Upper lobe of right lung (tissue), 1 donor: ENCODE measurements at regions not wholly inside any gene's neighbourhood (a gene's known extent, or its start where the extent isn't known, plus 50 kb on each side); places are given as distances from the start of the nearest gene placed in this dataset.
A peak's percentile ranks its signal among the peaks of the same experiment; 100 is the strongest.

ENCODE experiments used
- ATAC-seq: fragments of 200-7000 bp; cut with Tn5 transposase; one replicate; pipeline ENCODE4 v1.9.1; 2020; ENCODE audit warnings: mild to moderate bottlenecking, moderate library complexity
- DNase-seq: peaks from one replicate; pipeline ENCODE4 v3.0.0-alpha.2; 2020
- H3K27ac ChIP-seq: fragments of 200-600 bp; one replicate; pipeline ENCODE4 v1.8.0; 2022
- H3K27me3 ChIP-seq: fragments of 200-600 bp; one replicate; pipeline ENCODE4 v1.8.0; 2022; ENCODE audit warnings: mild to moderate bottlenecking
- H3K36me3 ChIP-seq: fragments of 200-600 bp; one replicate; pipeline ENCODE4 v1.8.0; 2022
- H3K4me1 ChIP-seq: fragments of 200-600 bp; one replicate; pipeline ENCODE4 v1.8.0; 2022
- H3K4me3 ChIP-seq: fragments of 200-600 bp; one replicate; pipeline ENCODE4 v1.8.0; 2022; ENCODE audit warnings: mild to moderate bottlenecking
- H3K9me3 ChIP-seq: fragments of 200-600 bp; one replicate; pipeline ENCODE4 v1.8.0; 2022
- CTCF ChIP-seq: fragments of 200-600 bp; IDR thresholded peaks from one replicate; pipeline ENCODE4 v1.8.0; 2022; ENCODE audit warnings: antibody characterized with exemption
- intact Hi-C: fragments of 100-400 bp; cut with DNase I; formaldehyde crosslinking; loops from one replicate; pipeline ENCODE4 v1.11.0; 2022
- donor health status: DM: no; HTN: yes; CAD: no; lungs with severe emphysema.

DNA sequence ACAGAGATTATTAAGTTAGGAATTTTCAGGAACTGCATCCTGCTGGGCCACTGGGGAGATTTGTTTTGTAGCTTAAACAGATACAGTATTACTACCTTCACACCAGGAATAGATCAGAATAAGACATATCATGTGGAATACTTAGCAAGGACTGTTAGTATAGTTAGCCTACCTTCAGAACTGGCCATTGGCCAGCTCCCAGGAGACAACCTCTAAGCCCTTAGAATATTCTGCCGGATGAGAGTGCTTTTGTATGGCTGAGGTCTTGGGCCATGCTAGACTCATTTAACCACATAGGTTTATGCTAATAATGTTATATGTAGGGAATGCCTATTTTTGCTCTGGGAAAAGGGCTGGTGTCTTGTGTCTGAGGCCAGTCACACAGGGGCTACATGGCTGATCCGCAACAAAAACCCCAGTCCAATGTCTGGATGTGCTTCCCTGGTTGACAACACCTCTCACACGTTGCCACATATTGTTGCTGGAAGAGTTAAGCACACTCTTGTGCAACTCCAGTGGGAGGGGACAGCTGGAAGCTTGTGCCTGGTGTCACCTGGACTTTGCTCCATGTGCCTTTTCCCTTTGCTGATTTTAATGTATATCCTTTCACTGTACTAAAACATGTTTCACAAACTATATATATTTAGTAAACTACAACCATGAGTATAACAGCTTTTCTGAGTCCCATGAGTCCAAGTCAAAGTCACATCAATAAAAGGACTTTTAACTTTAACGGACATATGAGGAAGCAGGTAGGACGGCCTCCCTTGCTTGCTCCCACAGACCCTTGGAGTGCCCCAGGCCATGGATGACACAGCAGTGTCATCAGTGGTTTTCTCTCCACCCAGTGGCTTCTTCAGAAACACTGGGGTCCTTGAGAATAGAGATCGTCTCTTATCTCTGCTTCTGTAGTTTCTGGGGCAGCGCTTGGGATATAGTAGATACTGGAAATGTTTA lies 118.0 kb upstream of the C3orf80 start:
- Histone ChIP-seq H3K9me3 (no peaks in the 10 kb centered on the region), H3K27me3 (no peaks in the 10 kb centered on the region), H3K4me1 (no peaks in the 10 kb centered on the region), H3K36me3 (no peaks in the 10 kb centered on the region), H3K27ac (no peak overlapping the region), H3K4me3 (no peak overlapping the region)
- intact Hi-C loops = no loop called here
- no peak for TF ChIP-seq CTCF
- no peak for DNase-seq
- peak; percentile 85 for ATAC-seq

DNA sequence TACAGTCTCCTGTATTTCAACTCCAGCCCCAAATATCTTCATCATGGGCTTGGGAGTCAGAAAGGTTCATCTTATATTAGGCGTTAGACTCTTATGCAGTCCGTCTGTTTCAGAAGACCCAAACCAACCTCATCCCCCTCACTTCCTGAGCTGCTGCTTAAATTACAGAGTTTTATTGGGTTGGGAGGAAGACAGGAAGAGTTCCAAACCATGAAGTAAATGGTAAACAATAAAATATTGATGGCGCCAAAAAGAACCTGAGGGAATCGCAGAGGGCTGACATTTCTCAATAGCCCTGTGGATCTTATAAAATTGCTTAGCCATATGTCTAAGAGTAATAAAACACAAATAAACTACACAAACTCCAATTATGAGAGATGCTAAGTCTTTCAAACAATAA lies 116.9 kb upstream of the C3orf80 start:
- DNase-seq (no peak), ATAC-seq (no peak)
- Histone ChIP-seq H3K9me3 (no peaks in the 10 kb centered on the region), H3K36me3 (no peaks in the 10 kb centered on the region), H3K27me3 (no peaks in the 10 kb centered on the region), H3K4me1 (no peaks in the 10 kb centered on the region), H3K27ac (no peak overlapping the region), H3K4me3 (no peak overlapping the region)
- TF ChIP-seq CTCF = no peak
- intact Hi-C loops = no loop called here

DNA sequence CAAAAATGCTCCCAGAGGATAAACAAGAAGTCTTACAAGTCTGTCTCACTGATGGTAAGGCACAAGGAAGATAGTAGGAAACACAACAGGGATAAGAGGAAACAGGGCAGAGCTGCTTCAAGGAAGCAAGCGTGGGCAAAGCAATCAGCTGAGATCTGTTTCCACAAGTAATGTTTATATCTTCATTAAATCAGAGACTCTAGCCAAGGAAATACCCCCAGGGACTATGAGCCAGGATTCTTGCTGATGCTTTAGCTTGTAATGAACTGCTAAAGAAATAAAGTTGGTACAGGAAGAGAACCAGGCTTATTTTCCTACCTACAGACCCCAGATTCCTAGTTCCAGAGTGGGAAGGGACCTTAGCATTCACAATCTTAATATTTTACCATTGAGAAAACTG lies 112.7 kb upstream of the C3orf80 start:
- DNase-seq (no peak), ATAC-seq (no peak)
- TF ChIP-seq CTCF = no peak
- H3K27me3 ChIP-seq = no peaks in the 10 kb centered on the region
- H3K27ac ChIP-seq = no peak overlapping the region
- H3K36me3 ChIP-seq = no peaks in the 10 kb centered on the region
- H3K9me3 ChIP-seq = no peaks in the 10 kb centered on the region
- no peak overlapping the region for H3K4me3 ChIP-seq
- intact Hi-C loops = no loop called here
- no peaks in the 10 kb centered on the region for H3K4me1 ChIP-seq

GRCh38 chr3:160112996-160113395 lies 112.2 kb upstream of the C3orf80 start:
- intact Hi-C loops = no loop called here
- TF ChIP-seq CTCF = no peak

DNA sequence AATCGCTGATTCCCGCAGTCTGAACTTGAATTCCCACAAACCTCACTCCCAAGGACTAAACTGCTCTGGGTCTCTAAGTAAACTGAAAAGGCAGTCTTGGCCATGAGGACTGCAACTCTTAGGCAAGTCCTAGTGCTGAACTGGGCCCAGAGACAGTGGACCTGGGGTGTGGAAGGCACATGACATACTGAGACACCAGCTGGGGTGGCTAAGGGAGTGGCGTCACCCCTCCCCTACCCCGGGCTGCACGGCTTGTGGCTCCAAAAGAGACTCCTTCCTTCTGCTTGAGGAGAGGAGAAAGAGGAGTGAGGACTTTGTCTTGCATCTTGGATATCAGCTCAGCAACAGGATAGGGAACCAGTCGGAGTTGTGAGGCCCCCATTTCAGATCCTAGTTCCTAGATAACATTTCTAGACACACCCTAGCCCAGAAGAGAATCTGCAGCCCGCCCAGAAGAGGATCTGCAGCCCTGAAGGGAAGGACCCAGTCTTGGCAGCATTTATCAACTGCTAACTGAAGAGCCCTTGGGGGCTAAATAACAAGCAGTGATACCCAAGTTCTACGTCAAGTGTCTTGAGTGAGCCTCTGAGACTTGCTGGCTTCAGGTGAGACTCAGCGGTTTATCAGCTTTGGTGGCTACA lies 110.7 kb upstream of the C3orf80 start:
- no peaks in the 10 kb centered on the region for H3K9me3 ChIP-seq
- no peak overlapping the region for H3K27ac ChIP-seq
- DNase-seq = no peak
- peak; percentile 72 for ATAC-seq
- intact Hi-C loops = no loop called here
- H3K4me3 ChIP-seq = no peak overlapping the region
- no peaks in the 10 kb centered on the region for H3K27me3 ChIP-seq
- H3K36me3 ChIP-seq = no peaks in the 10 kb centered on the region
- H3K4me1 ChIP-seq = no peaks in the 10 kb centered on the region
- TF ChIP-seq CTCF = no peak

More at GRCh38 chr3:160112996-160113395, 112.2 kb upstream of the C3orf80 start:
- H3K36me3 ChIP-seq = no peaks in the 10 kb centered on the region
- ATAC-seq (no peak), DNase-seq (no peak)
- H3K4me1 ChIP-seq = no peaks in the 10 kb centered on the region
- H3K27ac ChIP-seq = no peak overlapping the region
- no peaks in the 10 kb centered on the region for H3K9me3 ChIP-seq
- H3K27me3 ChIP-seq = no peaks in the 10 kb centered on the region
- H3K4me3 ChIP-seq = no peak overlapping the region
